ENCODE measurements at regions not wholly inside any gene's neighbourhood (a gene's known extent, or its start where the extent isn't known, plus 50 kb on each side); places are given as distances from the start of the nearest gene placed in this dataset.
"Not testable (repeated sequence)": the region's sequence is repeated elsewhere in the genome, so short reads cannot be mapped to it uniquely, and the experiment has no call there.

DNA sequence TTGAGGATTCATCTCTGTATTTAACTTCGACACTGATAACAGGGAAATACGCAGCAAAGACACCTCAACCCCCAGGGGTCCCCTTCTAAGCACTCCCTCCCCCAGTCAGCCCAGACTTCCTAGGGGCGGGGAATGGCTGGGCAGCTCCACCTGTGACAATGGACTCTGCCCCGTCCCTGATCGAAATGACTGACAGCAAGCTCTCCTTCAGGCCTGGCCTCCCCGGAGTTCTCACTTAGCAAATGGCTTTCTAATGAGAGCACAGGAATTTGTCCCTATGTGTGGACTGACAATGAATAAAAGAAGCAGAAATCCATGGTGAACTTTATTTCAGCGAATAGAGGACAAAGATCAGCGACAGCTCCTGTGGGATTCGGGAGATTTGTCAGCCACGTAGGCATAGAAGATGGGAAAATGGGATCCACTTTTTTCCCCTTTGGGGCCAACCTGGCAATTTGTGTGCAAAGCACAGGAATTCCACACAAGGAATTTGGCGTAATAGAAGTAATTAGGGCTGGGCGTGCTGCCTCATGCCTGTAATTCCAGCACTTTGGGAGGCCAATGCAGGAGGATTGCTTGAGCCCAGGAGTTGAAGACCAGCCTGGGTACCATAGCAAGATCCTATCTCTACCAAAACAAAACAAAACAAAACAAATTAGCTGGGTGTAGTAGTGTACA is 63.8 kb downstream of the TNFAIP2 start:
- no peak for DNase-seq (ENCODE audit: low read depth, low spot score)

DNA sequence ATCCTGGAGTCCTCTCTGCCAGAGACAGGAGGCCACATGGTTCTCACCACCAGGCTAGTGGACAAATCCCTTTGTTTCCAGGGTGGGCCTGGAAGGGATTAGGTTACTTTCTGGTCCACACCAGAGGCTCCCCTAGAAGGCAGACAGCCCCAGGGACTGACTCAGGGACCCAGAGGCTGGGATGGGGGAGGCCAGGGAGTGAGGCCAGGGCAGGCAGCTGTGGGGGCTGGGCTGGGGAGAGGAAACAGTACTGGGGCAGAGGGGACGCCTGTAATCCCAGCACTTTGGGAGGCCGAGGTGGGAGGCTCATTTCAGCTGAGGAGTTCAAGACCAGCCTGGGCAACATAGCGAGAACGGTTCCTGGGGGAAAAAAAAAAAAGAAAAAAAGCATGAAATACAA is 64.7 kb downstream of the TNFAIP2 start:
- no peak for DNase-seq (ENCODE audit: low read depth, low spot score)

DNA sequence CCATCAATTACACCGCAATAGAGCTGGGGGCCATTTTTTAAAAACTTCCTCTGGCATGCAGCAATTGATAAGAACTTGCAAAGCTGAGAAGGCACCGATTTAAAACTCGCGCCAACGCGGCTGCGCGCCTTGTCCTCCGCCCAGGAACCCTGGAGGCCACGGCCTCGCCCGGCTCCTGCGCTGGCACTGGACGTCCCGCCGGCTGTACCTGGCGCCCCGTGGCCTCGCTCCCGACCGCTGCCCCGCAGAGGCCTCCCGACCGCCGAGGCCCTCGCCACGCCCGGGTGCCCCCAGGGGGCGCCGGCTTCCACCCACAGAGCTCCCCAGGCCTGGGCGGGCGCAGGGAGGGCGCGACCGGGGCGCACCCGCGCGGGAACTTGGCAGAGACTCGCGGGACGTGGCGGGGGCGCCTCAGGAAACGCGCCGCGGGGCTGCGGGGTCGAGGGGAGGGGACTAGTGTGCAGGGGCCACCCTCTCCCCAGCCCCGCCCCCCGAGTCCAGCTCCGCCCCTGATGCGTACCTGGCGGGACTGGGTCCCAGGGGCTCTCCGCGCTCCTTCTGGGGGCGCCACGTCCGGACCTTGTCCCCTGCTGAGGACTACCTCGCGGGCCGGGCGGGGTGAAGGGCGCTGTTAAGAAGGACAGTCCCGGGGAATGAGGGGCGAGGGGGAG is 65.7 kb downstream of the TNFAIP2 start:
- no peak for DNase-seq (ENCODE audit: low read depth, low spot score)

DNA sequence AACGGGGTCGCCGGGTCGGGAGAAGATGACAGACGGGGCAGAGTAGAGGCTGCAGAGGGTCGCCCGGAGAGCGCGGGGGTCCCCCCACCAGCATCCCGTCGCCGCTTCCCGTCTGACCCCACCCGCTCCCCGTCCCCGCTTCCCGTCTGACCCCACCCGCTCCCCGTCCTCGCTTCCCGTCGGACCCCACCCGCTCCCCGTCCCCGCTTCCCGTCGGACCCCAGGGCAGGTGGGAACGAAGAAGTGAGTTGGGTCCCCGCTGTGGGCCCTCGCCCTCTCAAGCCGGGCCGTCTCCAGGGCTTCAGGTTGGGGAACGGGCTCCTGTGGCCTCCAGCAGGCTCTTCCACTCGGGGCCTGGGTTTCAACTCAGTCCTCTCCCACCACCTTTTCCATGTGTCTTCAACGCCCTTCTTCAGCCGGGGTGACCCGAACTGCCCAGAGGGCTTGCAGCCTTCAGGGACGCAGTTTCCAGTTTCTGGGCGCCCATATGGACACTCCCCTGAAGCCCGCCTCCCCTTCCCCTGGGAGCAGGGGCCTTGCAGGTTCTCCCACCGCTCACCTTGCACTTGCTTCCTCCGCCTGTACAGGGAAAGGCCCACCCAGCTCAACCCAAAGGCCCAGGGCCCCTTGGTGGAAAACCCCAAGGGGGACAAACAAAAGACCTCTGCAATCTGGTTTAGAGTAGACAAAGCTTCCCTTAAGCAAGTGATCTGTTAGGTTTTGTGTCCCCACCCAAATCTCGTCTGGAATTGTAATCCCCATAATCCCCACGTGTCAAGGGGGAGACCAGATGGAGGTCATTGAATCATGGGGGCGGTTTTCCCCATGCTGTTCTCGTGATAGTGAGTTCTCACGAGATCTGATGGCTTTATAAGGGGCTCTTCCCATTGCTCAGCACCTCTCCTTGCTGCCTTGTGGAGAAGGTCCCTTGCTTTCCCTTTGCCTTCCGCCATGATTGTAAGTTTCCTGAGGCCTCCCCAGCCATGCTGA is 66.5 kb downstream of the TNFAIP2 start:
- DNase-seq (ENCODE audit: low read depth, low spot score): no peak

DNA sequence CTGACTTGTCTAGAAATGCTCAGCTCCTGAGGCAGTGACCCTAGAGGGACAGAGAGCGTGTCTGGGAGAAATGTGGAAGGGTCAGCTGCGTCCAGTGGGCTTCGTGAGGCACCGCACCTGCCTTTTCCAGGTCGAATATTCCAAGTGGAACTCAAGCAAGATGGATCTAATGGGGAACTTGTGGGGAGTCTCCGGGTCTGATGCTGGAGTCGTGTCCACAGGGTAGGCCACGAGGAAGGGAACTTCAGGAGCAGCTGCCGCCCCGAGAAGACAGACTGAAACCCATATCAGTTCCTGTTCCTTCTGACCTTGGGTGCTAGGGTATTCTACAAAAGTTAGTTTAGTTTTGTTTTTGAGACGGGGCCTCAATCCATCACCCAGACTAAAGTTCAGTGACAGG is 67.5 kb downstream of the TNFAIP2 start:
- no peak for DNase-seq (ENCODE audit: low read depth, low spot score)

DNA sequence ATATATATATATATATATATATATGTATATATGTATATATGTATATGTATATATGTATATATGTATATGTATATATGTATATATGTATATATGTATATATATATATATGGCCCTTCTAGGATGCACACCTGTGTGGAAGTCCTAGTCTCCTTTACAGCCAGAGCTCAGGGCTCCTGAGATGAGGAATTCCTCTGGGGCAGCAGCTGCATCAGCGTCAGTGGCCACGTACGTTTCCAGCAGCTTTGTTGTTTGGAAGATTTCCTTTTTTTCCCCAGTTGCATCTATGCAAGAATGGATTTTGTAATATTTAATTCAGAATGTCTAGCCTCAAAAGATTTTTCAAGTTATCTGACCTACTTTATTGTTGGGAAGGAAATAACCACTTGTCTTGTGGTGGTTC is 68.6 kb downstream of the TNFAIP2 start:
- DNase-seq (ENCODE audit: low read depth, low spot score): no peak

DNA sequence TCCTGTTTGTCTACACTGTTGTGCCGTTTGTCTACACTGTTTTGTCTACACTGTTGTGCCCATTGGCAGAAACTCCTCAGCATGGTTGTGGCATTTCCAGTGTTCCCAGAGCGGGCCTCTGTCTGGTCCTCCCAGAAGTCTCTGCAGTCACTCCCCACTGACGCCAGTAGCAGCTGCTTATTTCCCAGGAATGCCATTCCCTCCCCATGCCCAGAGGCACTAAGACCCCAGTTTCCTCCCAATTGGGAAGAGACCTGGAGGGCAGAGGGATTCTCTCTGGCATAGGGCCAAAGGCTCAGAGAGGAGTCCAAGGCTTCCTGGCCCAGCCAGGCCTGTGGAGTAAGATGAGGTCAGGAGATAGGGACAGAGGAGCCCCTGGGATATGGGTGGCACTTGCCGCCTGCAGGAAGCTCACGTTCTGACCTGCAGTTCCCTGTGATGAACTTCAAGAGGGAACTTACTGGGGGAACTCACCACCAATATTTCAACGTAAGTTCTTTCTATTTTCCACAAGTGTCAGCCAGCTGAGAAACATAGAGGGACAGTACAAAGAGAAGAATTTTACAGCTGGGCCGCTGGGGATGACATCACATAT is 69.1 kb downstream of the TNFAIP2 start:
- DNase-seq (ENCODE audit: low read depth, low spot score): no peak

DNA sequence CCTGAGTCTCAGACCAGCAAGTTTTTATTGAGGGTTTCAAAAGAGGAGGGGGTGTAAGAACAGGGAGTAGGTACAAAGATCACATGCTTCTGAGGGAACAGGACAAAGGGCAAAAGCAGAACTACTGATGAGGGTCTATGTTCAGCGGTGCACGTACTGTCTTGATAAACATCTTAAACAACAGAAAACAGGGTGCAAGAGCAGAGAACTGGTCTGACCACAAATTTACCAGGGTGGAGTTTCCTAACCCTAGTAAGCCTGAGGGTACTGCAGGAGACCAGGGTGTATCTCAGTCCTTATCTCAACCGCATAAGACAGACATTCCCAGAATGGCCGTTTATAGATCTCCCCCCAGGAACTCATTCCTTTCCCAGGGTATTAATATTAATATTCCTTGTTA is 69.6 kb downstream of the TNFAIP2 start:
- not testable (repeated sequence) for DNase-seq (ENCODE audit: low read depth, low spot score)

DNA sequence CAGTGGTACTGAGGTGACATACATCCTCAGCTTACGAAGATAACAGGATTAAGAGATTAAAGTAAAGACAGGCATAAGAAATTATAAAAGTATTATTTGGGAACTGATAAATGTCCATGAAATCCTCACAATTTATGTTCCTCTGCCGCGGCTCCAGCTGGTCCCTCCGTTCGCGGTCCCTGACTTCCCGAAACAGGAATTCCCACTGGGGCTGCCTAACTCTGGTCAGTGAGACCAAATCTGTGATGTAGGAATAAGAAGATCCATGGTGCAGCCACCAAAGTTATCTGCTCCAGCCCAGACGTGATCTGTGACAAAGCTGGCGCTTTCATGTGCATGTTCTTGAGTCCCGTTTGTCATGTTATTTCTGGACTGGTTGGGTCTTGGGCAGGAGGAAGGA is 70.2 kb downstream of the TNFAIP2 start:
- not testable (repeated sequence) for DNase-seq (ENCODE audit: low read depth, low spot score)

DNA sequence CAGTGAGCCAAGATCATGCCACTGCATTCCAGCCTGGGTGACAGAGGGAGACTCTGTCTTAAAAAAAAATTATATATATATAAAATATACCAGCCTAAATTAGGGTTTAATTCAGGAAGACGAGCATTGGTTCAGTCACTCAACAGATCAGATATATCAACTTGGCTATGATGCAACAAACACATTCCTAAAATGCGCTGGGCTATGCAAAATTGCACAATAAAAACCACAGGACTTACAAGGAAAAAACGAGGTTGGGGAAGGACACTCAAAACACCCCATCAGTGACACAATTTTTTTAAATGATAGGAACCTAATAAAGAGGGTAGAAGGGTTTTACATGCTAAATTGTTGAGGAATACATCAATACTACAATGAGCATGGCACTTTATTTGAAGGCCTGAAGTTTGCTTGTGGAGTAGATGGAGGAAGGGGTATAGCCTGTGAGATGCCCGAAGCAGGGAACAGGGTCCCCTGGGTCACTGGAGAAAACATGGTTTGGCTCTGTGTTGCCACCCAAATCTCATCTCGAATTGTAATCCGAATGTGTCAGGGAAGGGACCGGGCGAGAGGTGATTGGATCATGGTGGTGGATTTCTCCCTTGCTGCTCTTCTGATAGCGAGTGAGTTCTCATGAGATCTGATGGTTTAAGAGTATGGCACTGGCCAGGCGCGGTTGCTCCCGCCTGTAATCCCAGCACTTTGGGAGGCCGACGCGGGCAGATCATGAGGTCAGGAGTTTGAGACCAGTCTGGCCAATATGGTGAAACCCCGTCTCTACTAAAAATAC is 71.2 kb downstream of the TNFAIP2 start:
- no peak for DNase-seq (ENCODE audit: low read depth, low spot score)

DNA sequence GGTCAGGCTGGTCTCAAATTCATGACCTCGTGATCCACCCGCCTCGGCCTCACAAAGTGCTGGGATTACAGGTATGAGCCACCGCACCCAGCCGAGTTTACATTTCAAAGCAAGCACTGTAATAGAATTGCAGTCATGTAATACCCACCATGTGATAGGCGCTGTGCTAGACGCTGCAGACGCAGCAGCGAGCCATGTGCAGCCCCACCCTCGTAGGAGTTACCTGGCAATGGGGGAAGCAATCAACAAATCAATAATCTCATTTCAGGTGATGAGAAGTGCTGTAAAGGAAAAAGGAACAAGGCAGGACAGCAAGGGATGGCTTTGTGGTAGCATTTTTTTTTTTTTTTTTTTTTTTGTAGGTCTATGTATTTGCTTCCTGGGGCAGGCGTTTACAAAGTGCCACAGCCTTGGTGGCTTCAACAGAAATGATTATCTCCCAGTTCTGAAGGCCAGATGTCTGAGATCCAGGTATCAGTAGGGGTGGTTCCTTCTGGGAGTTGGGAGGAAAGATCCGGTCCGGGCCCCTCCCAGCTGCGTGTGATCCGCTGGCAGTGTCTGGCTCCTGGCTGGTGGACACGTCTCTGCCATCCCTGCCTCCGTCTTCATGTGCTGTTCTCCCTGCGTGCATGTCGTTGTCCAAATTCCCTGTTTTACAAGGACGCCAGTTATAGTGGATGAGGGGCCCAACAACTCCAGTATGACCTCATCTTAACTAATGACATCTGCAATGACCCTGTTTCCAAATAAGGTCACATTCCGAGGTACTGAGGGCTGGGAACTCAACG is 72.8 kb downstream of the TNFAIP2 start:
- no peak for DNase-seq (ENCODE audit: low read depth, low spot score)

DNA sequence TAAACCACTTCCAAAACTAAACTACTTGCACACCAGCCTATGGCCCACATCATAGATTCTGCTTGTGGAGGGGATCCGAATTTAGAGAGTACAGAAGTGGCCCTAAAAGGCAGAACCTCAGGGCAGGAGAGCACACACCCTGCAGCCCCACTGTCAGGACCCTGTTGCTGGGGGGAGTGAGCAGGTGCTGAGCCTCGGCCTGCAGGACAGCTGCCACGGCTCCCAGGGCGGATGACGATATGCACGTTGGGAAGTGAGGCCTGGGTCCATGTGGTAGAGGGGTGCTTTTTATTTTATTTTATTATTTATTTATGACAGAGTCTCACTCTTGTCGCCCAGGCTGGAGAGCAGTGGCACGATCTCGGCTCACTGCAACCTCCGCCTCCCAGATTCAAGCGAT is 73.5 kb downstream of the TNFAIP2 start:
- DNase-seq (ENCODE audit: low read depth, low spot score): no peak

DNA sequence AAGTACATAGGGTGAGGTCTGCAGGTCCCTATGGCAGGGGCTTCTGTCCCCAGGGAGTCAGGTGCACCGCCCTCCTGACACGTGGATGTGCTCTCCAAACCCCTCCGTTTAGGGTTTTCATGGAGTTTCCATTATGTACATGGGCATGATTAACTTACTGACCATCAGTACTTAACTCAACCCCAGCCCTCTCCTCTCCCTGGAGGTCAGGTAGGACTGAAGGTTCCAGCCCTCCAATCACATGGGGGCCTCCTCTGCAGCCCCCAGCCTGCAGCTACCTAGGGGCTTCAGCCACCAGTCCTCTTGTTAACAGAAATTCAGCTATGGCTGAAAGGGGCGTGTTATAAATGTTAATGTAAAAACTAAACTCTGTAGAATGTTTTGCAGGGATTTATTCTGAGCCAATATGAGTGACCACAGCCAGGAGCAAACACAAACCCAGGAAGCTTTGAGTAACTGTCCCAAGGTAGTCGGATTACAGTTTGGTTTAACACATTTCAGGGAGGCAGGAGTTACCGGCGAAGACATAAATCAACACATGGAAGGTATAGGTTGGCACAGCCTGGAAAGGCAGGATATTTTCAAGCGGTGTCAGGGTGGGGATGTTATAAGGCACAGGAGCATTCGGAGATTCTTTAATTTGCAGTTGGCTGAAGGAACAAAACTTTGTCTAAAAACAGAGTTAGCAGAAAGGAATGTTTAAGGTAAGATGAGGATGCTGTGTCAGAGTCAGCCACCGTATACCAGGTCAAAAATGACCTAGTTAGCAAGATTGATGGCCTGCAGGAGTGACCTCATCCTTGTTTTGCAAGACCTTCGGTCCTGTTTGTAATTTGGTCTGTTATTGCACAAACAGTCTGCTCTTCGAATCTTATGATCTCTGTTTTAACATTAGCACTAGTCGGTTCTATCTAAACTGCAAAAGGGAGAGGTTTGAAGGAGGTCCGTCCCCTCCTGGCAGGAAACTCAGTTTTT is 75.2 kb downstream of the TNFAIP2 start:
- DNase-seq (ENCODE audit: low read depth, low spot score): no peak

DNA sequence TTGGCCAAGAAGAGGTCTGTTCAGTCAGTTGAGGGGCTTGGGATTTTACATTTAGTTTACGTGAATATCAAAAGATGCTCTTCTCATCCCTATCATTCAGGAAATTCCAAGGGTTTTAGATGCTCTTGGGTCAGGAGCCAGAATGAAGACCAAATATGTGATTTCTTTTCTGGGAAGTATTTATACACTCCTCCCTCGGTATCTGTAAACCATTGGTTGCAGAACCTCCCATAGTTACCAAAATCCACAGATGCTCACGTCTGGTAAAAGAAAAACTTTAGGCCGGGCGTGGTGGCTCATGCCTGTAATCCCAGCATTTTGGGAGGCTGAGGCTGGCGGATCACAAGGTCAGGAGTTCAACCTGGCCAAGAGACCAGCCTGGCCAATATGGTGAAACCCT is 75.9 kb downstream of the TNFAIP2 start:
- no peak for DNase-seq (ENCODE audit: low read depth, low spot score)

DNA sequence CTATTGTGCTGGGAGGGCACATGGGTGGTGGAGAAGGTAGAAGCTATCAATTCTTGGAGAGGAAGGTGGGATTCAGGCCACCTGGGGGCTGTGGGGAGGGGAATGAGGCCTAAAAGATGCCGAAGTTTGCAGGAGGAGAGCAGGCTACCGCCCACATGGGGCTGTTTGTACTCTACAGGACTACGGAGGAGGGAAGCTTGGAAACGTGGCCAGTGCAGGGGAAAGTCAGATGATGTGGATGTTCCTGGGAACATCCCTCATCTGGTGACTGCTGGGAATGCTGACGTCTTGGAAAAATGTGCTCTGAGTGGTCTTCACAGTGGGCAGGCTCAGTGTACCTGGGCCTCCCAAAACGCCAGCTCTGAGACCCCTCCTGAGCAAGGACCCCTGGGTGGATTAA is 78.5 kb downstream of the TNFAIP2 start:
- DNase-seq (ENCODE audit: low read depth, low spot score): no peak

DNA sequence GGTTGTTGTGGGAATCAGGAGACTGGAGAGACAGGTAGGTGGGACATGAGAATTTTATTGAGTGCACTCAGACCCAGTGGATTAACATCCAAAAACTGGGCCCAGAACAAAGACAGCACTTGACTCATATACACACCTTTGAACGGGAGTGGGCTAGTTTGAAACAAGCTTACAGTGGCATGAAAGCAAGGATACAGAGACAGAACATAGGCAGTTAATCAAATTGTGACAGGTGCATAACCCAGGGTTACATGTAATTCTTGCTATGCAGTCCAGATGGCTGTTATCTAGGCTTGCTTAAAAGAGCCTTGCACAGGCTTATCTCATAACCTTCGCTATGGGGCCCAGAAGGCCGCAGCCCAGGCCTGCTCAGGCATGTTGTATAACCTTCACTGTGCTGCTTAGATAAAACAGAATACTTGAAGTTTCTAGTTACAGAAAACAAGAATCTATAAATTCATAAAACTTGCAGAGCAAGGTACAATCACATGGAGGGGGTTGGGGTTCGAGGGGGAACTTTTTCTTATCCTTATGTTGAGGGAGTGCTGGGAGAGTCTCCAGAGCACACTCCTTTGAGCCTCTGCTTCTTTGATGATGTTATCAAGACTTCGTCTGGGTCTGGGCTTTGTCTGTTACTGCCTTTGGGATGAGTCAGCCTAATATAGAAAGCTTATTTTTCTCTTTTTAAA is 81.7 kb downstream of the TNFAIP2 start:
- no peak for DNase-seq (ENCODE audit: low read depth, low spot score)

DNA sequence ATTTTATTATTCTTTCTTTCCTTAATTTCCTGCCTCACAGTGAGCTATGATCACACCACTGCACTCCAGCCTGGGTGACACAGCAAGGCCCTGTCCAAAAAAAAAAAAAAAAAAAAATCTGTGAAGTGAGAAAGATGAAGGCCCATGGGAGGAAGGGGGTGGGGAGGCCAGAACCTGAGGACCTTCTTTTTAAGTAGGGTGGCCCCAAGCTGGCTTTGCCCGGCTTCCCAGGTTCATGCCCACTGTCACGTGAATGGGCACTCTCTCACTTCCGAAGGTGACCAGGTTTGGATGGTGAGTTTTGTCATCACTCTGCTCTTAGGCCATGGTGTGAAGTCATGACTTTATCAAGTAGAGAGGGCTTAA is 82.3 kb downstream of the TNFAIP2 start:
- DNase-seq (ENCODE audit: low read depth, low spot score): no peak

DNA sequence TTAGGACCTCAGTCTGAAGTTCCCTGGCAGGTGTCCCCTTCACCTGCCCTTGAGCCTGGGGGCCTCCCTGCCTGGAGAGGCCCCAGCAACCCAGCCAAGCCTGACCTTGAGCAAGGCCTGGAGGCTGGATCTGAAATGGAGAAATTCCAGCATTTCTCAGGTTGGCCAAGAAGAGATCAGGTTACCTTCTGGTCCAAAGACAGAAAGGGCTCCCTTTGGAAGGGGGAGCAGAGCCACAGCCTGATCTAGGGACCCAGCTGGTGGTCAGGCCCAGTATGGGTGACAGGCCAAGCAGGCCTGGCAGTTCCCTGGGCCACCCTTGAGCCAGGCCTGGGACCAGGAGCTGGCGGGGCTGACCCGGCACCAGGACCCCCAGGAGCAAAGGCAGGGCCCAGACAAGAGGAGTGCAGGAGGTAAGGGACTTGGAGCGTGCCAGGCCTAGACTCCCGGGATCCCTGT is 82.8 kb downstream of the TNFAIP2 start:
- no peak for DNase-seq (ENCODE audit: low read depth, low spot score)
